WTC11 (cell line): ENCODE measurements at regions not wholly inside any gene's neighbourhood (a gene's known extent, or its start where the extent isn't known, plus 50 kb on each side); places are given as distances from the start of the nearest gene placed in this dataset.

Source experiments
- ATAC-seq: fragments of 200-7000 bp; cut with Tn5 transposase; 2 replicates; pipeline ENCODE4 v1.10.0; 2021; ENCODE audit warnings: mild to moderate bottlenecking, moderate library complexity
- CTCF ChIA-PET: fragments of 300-600 bp; sonication (Branson Sonifier 250); formaldehyde crosslinking; loops from one replicate; lab custom pipeline; 2021; ENCODE audit warnings: antibody characterized with exemption; lab: Charles Lee
- POLR2A ChIA-PET: fragments of 350-600 bp; sonication (Branson Sonifier 250); formaldehyde crosslinking; loops from one replicate; lab custom pipeline; 2021; ENCODE audit warnings: antibody characterized with exemption; lab: Charles Lee
- DNase-seq: peaks from one replicate; pipeline ENCODE4 v3.0.0; 2021; ENCODE audit warnings: low spot score
- H3K27ac Mint-ChIP-seq: 2 replicates; pipeline ENCODE4 v1.8.0; 2021; ENCODE audit warnings: mixed read lengths
- H3K27me3 Mint-ChIP-seq: 2 replicates; pipeline ENCODE4 v1.8.0; 2021; ENCODE audit warnings: low read depth, mild to moderate bottlenecking, moderate library complexity, mixed read lengths
- H3K36me3 Mint-ChIP-seq: 2 replicates; pipeline ENCODE4 v1.8.0; 2021; ENCODE audit warnings: mixed read lengths
- H3K4me1 Mint-ChIP-seq: 2 replicates; pipeline ENCODE4 v1.8.0; 2022; ENCODE audit warnings: mixed read lengths
- H3K4me3 Mint-ChIP-seq: 2 replicates; pipeline ENCODE4 v1.8.0; 2021; ENCODE audit warnings: mild to moderate bottlenecking, moderate library complexity, mixed read lengths
- H3K9me3 Mint-ChIP-seq: 2 replicates; pipeline ENCODE4 v1.8.0; 2021; ENCODE audit warnings: mixed read lengths
- CBFB ChIP-seq: sonication (generic); formaldehyde crosslinking; IDR thresholded peaks from 2 replicates; pipeline ENCODE4 v1.8.1; 2022; ENCODE audit warnings: mild to moderate bottlenecking, low read depth, missing genetic modification reagents
- GRHL2 ChIP-seq: fragments of 250-450 bp; sonication (Bioruptor Pico); IDR thresholded peaks from 2 replicates; pipeline ENCODE4 v1.8.0; 2022; ENCODE audit warnings: mild to moderate bottlenecking, moderate library complexity; ENCODE audit not compliant: insufficient replicate concordance, severe bottlenecking
- GTF2I ChIP-seq: fragments of 250-450 bp; sonication (Bioruptor Pico); conservative IDR thresholded peaks from 2 replicates; pipeline ENCODE4 v1.4.0; 2021; ENCODE audit warnings: mild to moderate bottlenecking
- HMGA2 ChIP-seq: fragments of 250-450 bp; sonication (Bioruptor Pico); IDR thresholded peaks from 2 replicates; pipeline ENCODE4 v1.4.0; 2021; ENCODE audit warnings: mild to moderate bottlenecking, moderate library complexity
- NFATC4 ChIP-seq: fragments of 250-450 bp; sonication (Bioruptor Pico); IDR thresholded peaks from 2 replicates; pipeline ENCODE4 v1.9.0; 2021; ENCODE audit warnings: mild to moderate bottlenecking
- NR2C2 ChIP-seq: sonication (generic); formaldehyde crosslinking; IDR thresholded peaks from 2 replicates; pipeline ENCODE4 v1.8.0; 2022; ENCODE audit warnings: mild to moderate bottlenecking, missing genetic modification reagents
- ZNF121 ChIP-seq: sonication (generic); formaldehyde crosslinking; IDR thresholded peaks from 2 replicates; pipeline ENCODE4 v1.8.0; 2023; ENCODE audit warnings: missing genetic modification reagents
- ZNF219 ChIP-seq: sonication (generic); formaldehyde crosslinking; IDR thresholded peaks from 2 replicates; pipeline ENCODE4 v1.8.0; 2023; ENCODE audit warnings: missing genetic modification reagents, mild to moderate bottlenecking, borderline replicate concordance
- TF ChIP-seq, protein P1 (sequence below): fragments of 250-450 bp; sonication (Bioruptor Pico); IDR thresholded peaks from 2 replicates; pipeline ENCODE4 v2.1.2; 2022; ENCODE audit warnings: mild to moderate bottlenecking, moderate library complexity
- TF ChIP-seq, protein P2 (sequence below): fragments of 250-450 bp; sonication (Bioruptor Pico); IDR thresholded peaks from 2 replicates; pipeline ENCODE4 v1.9.0; 2021; ENCODE audit warnings: mild to moderate bottlenecking, borderline replicate concordance
- TF ChIP-seq, protein P3 (sequence below): sonication (generic); formaldehyde crosslinking; IDR thresholded peaks from 2 replicates; pipeline ENCODE4 v1.8.1; 2022; ENCODE audit warnings: mild to moderate bottlenecking, missing genetic modification reagents, moderate library complexity, borderline replicate concordance
- TF ChIP-seq, protein P4 (sequence below): sonication (generic); formaldehyde crosslinking; IDR thresholded peaks from 2 replicates; pipeline ENCODE4 v1.8.0; 2023; ENCODE audit warnings: mild to moderate bottlenecking, missing genetic modification reagents
- TF ChIP-seq, protein P5 (sequence below): sonication (generic); formaldehyde crosslinking; IDR thresholded peaks from 2 replicates; pipeline ENCODE4 v1.8.1; 2023; ENCODE audit warnings: mild to moderate bottlenecking, missing genetic modification reagents, moderate library complexity
- TF ChIP-seq, protein P6 (sequence below): sonication (generic); formaldehyde crosslinking; conservative IDR thresholded peaks from 2 replicates; pipeline ENCODE4 v1.8.1; 2023; ENCODE audit warnings: mild to moderate bottlenecking, low read depth, missing genetic modification reagents, moderate library complexity
- TF ChIP-seq, protein P7 (sequence below): sonication (generic); formaldehyde crosslinking; IDR thresholded peaks from 2 replicates; pipeline ENCODE4 v1.8.1; 2022; ENCODE audit warnings: low read depth, missing genetic modification reagents, borderline replicate concordance
- TF ChIP-seq, protein P8 (sequence below): sonication (generic); formaldehyde crosslinking; IDR thresholded peaks from 2 replicates; pipeline ENCODE4 v1.8.0; 2022; ENCODE audit warnings: missing genetic modification reagents

DNA sequence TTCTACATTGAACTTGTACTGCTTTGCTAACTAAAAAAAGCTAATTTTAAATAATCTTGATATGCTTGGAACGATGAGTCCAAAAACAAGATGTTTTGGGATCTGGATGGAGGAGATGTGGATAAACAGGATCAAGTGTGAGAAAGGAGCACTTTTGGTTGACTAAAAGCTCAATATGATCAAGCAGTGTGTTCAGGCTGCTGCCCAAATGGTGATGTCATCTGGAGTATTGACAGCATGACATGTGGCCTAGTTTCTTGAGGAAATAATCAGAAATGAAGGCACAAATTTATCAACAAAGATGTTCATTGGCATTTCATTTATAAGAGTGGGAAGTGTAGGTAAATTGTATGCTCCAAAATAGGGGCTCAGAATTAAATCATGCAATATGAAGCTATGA lies 161.2 kb downstream of the SOX2 start:
- ChIA-PET POLR2A (no interaction called here), CTCF (no interaction called here)
- Mint-ChIP-seq H3K27me3 (no peaks in the 10 kb centered on the region), H3K27ac (0 out of 2 replicates have a peak overlapping the region, but pooled peaks have one; percentile 11), H3K9me3 (peaks cover 4% of the 10 kb centered on the region), H3K4me1 (peaks cover 17% of the 10 kb centered on the region), H3K4me3 (no peak overlapping the region), H3K36me3 (no peaks in the 10 kb centered on the region)
- no peak for DNase-seq
- TF ChIP-seq, protein P1, sequence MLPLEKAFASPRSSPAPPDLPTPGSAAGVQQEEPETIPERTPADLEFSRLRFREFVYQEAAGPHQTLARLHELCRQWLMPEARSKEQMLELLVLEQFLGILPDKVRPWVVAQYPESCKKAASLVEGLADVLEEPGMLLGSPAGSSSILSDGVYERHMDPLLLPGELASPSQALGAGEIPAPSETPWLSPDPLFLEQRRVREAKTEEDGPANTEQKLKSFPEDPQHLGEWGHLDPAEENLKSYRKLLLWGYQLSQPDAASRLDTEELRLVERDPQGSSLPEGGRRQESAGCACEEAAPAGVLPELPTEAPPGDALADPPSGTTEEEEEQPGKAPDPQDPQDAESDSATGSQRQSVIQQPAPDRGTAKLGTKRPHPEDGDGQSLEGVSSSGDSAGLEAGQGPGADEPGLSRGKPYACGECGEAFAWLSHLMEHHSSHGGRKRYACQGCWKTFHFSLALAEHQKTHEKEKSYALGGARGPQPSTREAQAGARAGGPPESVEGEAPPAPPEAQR = no peak
- TF ChIP-seq ZNF219 (CRISPR knock-in tag) (no peak), ZNF121 (no peak), CBFB (CRISPR knock-in tag) (no peak), HMGA2 (no peak), NR2C2 (no peak), NFATC4 (CRISPR knock-in tag) (no peak)
- TF ChIP-seq, protein P2, sequence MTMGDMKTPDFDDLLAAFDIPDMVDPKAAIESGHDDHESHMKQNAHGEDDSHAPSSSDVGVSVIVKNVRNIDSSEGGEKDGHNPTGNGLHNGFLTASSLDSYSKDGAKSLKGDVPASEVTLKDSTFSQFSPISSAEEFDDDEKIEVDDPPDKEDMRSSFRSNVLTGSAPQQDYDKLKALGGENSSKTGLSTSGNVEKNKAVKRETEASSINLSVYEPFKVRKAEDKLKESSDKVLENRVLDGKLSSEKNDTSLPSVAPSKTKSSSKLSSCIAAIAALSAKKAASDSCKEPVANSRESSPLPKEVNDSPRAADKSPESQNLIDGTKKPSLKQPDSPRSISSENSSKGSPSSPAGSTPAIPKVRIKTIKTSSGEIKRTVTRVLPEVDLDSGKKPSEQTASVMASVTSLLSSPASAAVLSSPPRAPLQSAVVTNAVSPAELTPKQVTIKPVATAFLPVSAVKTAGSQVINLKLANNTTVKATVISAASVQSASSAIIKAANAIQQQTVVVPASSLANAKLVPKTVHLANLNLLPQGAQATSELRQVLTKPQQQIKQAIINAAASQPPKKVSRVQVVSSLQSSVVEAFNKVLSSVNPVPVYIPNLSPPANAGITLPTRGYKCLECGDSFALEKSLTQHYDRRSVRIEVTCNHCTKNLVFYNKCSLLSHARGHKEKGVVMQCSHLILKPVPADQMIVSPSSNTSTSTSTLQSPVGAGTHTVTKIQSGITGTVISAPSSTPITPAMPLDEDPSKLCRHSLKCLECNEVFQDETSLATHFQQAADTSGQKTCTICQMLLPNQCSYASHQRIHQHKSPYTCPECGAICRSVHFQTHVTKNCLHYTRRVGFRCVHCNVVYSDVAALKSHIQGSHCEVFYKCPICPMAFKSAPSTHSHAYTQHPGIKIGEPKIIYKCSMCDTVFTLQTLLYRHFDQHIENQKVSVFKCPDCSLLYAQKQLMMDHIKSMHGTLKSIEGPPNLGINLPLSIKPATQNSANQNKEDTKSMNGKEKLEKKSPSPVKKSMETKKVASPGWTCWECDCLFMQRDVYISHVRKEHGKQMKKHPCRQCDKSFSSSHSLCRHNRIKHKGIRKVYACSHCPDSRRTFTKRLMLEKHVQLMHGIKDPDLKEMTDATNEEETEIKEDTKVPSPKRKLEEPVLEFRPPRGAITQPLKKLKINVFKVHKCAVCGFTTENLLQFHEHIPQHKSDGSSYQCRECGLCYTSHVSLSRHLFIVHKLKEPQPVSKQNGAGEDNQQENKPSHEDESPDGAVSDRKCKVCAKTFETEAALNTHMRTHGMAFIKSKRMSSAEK (CRISPR knock-in tag) = no peak
- TF ChIP-seq, protein P3, sequence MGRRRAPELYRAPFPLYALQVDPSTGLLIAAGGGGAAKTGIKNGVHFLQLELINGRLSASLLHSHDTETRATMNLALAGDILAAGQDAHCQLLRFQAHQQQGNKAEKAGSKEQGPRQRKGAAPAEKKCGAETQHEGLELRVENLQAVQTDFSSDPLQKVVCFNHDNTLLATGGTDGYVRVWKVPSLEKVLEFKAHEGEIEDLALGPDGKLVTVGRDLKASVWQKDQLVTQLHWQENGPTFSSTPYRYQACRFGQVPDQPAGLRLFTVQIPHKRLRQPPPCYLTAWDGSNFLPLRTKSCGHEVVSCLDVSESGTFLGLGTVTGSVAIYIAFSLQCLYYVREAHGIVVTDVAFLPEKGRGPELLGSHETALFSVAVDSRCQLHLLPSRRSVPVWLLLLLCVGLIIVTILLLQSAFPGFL (CRISPR knock-in tag) = no peak
- ATAC-seq = no peak

DNA sequence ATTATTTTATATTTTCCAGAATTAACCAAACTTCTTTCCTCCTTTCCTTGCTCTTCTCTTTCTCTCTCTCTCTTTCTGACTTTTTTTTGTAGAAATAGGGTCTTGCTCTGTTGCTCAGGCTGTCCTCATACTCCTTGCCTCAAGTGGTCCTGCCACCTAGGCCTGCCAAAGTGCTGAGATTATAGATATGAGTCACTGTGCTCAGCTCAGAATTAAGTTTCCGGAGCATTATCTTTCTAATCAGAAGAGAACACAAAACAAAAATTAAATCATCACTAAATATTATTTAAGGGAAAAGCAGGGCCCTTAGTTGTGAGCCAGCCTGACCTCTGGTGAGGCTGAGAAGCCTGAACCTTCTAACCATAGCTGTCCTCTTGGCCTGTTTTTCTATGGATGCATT lies 168.2 kb downstream of the SOX2 start:
- peak overlapping the region; percentile 78; the same call in 1 of the 2 replicates for H3K27ac Mint-ChIP-seq
- ChIA-PET CTCF (no interaction called here), POLR2A (no interaction called here)
- H3K4me1 Mint-ChIP-seq = peaks cover 3% of the 10 kb centered on the region; the same call in 1 of the 2 replicates
- DNase-seq (no peak), ATAC-seq (no peak)
- H3K36me3 Mint-ChIP-seq = no peaks in the 10 kb centered on the region
- no peak overlapping the region for H3K4me3 Mint-ChIP-seq
- no peaks in the 10 kb centered on the region for H3K9me3 Mint-ChIP-seq
- no peaks in the 10 kb centered on the region for H3K27me3 Mint-ChIP-seq
- TF ChIP-seq, protein P4, sequence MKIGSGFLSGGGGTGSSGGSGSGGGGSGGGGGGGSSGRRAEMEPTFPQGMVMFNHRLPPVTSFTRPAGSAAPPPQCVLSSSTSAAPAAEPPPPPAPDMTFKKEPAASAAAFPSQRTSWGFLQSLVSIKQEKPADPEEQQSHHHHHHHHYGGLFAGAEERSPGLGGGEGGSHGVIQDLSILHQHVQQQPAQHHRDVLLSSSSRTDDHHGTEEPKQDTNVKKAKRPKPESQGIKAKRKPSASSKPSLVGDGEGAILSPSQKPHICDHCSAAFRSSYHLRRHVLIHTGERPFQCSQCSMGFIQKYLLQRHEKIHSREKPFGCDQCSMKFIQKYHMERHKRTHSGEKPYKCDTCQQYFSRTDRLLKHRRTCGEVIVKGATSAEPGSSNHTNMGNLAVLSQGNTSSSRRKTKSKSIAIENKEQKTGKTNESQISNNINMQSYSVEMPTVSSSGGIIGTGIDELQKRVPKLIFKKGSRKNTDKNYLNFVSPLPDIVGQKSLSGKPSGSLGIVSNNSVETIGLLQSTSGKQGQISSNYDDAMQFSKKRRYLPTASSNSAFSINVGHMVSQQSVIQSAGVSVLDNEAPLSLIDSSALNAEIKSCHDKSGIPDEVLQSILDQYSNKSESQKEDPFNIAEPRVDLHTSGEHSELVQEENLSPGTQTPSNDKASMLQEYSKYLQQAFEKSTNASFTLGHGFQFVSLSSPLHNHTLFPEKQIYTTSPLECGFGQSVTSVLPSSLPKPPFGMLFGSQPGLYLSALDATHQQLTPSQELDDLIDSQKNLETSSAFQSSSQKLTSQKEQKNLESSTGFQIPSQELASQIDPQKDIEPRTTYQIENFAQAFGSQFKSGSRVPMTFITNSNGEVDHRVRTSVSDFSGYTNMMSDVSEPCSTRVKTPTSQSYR (CRISPR knock-in tag) = no peak
- TF ChIP-seq, protein P5, sequence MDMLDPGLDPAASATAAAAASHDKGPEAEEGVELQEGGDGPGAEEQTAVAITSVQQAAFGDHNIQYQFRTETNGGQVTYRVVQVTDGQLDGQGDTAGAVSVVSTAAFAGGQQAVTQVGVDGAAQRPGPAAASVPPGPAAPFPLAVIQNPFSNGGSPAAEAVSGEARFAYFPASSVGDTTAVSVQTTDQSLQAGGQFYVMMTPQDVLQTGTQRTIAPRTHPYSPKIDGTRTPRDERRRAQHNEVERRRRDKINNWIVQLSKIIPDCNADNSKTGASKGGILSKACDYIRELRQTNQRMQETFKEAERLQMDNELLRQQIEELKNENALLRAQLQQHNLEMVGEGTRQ (CRISPR knock-in tag) = no peak
- TF ChIP-seq HMGA2 (no peak), GTF2I (CRISPR knock-in tag) (no peak), GRHL2 (CRISPR knock-in tag) (no peak)
- TF ChIP-seq, protein P6, sequence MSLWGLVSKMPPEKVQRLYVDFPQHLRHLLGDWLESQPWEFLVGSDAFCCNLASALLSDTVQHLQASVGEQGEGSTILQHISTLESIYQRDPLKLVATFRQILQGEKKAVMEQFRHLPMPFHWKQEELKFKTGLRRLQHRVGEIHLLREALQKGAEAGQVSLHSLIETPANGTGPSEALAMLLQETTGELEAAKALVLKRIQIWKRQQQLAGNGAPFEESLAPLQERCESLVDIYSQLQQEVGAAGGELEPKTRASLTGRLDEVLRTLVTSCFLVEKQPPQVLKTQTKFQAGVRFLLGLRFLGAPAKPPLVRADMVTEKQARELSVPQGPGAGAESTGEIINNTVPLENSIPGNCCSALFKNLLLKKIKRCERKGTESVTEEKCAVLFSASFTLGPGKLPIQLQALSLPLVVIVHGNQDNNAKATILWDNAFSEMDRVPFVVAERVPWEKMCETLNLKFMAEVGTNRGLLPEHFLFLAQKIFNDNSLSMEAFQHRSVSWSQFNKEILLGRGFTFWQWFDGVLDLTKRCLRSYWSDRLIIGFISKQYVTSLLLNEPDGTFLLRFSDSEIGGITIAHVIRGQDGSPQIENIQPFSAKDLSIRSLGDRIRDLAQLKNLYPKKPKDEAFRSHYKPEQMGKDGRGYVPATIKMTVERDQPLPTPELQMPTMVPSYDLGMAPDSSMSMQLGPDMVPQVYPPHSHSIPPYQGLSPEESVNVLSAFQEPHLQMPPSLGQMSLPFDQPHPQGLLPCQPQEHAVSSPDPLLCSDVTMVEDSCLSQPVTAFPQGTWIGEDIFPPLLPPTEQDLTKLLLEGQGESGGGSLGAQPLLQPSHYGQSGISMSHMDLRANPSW (CRISPR knock-in tag) = no peak
- TF ChIP-seq, protein P7, sequence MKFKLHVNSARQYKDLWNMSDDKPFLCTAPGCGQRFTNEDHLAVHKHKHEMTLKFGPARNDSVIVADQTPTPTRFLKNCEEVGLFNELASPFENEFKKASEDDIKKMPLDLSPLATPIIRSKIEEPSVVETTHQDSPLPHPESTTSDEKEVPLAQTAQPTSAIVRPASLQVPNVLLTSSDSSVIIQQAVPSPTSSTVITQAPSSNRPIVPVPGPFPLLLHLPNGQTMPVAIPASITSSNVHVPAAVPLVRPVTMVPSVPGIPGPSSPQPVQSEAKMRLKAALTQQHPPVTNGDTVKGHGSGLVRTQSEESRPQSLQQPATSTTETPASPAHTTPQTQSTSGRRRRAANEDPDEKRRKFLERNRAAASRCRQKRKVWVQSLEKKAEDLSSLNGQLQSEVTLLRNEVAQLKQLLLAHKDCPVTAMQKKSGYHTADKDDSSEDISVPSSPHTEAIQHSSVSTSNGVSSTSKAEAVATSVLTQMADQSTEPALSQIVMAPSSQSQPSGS = no peak
- TF ChIP-seq, protein P8, sequence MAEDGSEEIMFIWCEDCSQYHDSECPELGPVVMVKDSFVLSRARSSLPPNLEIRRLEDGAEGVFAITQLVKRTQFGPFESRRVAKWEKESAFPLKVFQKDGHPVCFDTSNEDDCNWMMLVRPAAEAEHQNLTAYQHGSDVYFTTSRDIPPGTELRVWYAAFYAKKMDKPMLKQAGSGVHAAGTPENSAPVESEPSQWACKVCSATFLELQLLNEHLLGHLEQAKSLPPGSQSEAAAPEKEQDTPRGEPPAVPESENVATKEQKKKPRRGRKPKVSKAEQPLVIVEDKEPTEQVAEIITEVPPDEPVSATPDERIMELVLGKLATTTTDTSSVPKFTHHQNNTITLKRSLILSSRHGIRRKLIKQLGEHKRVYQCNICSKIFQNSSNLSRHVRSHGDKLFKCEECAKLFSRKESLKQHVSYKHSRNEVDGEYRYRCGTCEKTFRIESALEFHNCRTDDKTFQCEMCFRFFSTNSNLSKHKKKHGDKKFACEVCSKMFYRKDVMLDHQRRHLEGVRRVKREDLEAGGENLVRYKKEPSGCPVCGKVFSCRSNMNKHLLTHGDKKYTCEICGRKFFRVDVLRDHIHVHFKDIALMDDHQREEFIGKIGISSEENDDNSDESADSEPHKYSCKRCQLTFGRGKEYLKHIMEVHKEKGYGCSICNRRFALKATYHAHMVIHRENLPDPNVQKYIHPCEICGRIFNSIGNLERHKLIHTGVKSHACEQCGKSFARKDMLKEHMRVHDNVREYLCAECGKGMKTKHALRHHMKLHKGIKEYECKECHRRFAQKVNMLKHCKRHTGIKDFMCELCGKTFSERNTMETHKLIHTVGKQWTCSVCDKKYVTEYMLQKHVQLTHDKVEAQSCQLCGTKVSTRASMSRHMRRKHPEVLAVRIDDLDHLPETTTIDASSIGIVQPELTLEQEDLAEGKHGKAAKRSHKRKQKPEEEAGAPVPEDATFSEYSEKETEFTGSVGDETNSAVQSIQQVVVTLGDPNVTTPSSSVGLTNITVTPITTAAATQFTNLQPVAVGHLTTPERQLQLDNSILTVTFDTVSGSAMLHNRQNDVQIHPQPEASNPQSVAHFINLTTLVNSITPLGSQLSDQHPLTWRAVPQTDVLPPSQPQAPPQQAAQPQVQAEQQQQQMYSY (CRISPR knock-in tag) = no peak
